H7 (cell line): ENCODE measurements at regions not wholly inside any gene's neighbourhood (a gene's known extent, or its start where the extent isn't known, plus 50 kb on each side); places are given as distances from the start of the nearest gene placed in this dataset.
"Not testable (repeated sequence)": the region's sequence is repeated elsewhere in the genome, so short reads cannot be mapped to it uniquely, and the experiment has no call there.

Source experiments
- DNase-seq: peaks from one replicate; pipeline ENCODE4 v3.0.0; 2012
- H3K27me3 ChIP-seq: 2 replicates; pipeline ENCODE4 v1.6.0; 2011; ENCODE audit warnings: mild to moderate bottlenecking, low read length; ENCODE audit not compliant: control insufficient read depth, insufficient read depth
- H3K36me3 ChIP-seq: replicated peaks from 2 replicates; pipeline ENCODE4 v1.5.1; 2011; ENCODE audit warnings: low read length; ENCODE audit not compliant: control insufficient read depth, insufficient read depth
- H3K4me3 ChIP-seq: 2 replicates; pipeline ENCODE4 v1.5.1; 2011; ENCODE audit warnings: low read depth, mild to moderate bottlenecking, control low read depth, low read length, moderate library complexity; ENCODE audit not compliant: insufficient read depth

DNA sequence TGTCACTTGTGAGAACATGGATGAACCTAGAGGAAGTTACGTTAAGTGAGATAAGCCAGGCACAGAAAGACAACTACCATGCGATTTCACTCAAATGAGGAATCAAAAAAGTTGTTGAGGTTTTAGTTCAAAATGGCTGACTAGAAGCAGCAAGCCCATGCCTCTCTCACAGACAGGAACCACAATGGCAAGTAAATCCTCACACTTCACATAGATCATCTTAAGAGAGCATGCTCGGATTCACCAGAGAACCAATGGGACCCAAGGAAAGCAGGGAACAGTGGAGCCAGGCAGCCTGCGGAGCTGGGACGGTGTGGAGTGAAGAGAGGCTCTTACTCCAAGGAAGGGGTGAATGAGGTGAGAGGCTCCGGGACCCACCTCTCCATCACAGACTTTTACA is 581.0 kb downstream of the UQCRFS1 start:
- H3K27me3 ChIP-seq, result no peaks in the 10 kb centered on the region
- H3K36me3 ChIP-seq, result no peaks in the 10 kb centered on the region
- peak; percentile 19 for DNase-seq
- H3K4me3 ChIP-seq, result no peak overlapping the region

DNA sequence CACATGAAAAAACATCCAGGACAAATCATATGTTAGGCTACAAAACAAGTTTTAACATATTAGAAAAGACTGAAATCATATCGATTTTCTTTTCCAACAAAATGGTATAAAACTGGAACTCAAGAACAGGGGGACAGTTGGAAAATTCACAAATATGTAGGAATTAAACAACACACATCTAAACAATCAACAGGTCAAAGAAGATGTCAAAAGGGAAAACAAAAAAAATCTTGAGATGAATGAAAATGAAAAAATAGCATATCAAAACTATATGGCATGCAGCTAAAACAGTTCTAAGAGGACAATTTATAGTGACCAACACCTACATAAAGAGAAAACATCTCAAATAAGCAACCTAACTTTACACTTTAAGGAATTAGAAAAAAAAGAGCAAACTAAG is 585.3 kb downstream of the UQCRFS1 start:
- H3K27me3 ChIP-seq, result no peaks in the 10 kb centered on the region
- no peaks in the 10 kb centered on the region for H3K36me3 ChIP-seq
- no peak for DNase-seq
- H3K4me3 ChIP-seq, result no peak overlapping the region

DNA sequence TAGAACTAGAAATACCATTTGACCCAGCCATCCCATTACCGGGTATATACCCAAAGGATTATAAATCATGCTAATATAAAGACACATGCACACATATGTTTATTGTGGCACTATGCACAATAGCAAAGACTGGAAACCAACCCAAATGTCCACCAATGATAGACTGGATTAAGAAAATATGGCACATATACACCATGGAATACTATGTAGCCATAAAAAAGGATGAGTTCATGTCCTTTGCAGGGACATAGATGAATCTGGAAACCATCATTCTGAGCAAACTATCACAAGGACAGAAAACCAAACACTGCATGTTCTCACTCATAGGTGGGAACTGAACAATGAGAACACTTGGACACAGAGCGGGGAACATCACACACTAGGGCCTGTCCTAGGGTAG is 586.5 kb downstream of the UQCRFS1 start:
- not testable (repeated sequence) for H3K4me3 ChIP-seq, DNase-seq, H3K27me3 ChIP-seq, H3K36me3 ChIP-seq

DNA sequence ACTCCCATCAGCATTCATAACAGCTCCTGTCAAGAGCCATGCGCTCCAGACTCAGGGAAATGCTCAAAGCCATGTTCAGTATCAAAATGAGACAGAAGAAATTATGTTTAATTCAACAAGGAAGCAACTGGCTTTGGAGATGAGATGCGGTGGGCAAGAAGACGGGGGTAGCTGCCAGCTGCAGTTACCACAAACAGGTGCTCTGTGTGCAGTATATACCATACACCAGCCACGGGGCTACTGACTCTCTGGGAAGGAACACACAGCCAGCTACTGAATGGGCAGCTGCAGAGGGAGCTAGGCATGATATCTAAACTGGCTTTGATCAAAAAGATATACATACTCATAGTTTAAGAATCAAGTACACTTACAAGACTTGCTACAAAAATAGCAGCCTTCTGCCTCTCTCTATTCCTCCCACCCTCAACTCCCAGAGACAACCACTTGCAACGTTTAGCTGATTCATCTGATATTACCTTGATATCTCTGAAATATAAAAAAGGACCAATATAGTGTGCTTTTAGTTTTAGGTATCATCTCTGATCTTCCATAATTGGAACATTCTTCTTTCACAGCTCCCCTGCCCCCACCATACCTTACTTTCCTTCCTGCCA is 593.0 kb downstream of the UQCRFS1 start:
- no peak for DNase-seq
- Histone ChIP-seq H3K4me3 (no peak overlapping the region), H3K36me3 (no peaks in the 10 kb centered on the region), H3K27me3 (no peaks in the 10 kb centered on the region)

DNA sequence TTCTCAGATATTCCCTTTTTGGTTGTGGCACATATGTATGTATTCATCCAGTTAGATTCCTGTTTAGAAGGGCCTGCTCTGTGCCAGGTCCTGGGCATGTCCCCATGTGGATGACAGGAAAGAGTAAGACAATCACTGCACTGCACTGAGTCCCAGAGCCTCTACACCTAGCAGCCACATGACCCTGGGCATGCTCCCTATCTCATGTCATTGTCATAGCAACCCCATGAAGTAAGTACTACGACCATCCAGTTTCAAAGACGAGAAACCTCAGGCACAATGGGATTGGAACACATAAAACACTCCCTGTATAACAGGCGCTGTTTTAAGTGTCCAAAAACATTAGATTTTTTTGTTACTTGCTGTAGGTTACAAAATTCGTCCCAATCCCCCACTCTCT is 594.4 kb downstream of the UQCRFS1 start:
- no peaks in the 10 kb centered on the region for H3K36me3 ChIP-seq
- no peak for DNase-seq
- no peak overlapping the region for H3K4me3 ChIP-seq
- H3K27me3 ChIP-seq, result no peaks in the 10 kb centered on the region

DNA sequence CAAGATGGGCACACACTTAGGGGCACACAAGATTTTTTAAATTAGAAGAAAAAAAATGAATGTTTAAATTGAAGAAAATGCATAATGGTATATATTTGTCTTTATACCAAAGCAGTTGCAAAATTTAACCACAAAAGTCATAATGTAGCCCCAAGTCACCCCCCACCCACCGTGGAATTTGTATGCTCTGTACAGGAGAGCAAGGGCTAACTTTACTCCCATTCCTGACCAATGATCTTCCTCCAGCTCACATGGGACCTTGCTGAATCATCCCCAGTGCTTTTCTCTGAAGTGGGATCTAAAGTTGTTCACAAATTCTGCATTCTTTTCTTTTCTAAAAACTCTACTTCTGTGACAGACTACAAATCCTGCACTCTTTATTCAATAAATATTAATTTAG is 597.0 kb downstream of the UQCRFS1 start:
- Histone ChIP-seq H3K4me3 (no peak overlapping the region), H3K27me3 (no peaks in the 10 kb centered on the region), H3K36me3 (no peaks in the 10 kb centered on the region)
- DNase-seq, result no peak

DNA sequence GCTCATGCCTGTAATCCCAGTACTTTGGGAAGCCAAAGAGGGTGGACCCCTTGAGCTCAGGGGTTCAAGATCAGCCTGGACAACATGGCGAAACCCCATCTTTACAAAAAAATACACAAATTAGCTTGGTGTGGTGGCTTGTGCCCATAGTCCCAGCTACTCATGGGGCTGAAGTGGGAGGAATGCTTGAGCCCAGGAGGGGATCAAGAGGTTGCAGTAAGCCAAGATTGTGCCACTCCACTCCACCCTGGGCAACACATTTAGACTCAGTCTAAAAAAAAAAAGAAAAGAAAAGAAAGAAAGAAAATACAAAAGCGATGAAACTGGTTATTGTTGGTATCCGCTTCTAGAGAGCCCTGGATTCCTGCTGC is 597.4 kb downstream of the UQCRFS1 start:
- DNase-seq, result no peak
- H3K27me3 ChIP-seq, result no peaks in the 10 kb centered on the region
- H3K4me3 ChIP-seq, result no peak overlapping the region
- H3K36me3 ChIP-seq, result no peaks in the 10 kb centered on the region

DNA sequence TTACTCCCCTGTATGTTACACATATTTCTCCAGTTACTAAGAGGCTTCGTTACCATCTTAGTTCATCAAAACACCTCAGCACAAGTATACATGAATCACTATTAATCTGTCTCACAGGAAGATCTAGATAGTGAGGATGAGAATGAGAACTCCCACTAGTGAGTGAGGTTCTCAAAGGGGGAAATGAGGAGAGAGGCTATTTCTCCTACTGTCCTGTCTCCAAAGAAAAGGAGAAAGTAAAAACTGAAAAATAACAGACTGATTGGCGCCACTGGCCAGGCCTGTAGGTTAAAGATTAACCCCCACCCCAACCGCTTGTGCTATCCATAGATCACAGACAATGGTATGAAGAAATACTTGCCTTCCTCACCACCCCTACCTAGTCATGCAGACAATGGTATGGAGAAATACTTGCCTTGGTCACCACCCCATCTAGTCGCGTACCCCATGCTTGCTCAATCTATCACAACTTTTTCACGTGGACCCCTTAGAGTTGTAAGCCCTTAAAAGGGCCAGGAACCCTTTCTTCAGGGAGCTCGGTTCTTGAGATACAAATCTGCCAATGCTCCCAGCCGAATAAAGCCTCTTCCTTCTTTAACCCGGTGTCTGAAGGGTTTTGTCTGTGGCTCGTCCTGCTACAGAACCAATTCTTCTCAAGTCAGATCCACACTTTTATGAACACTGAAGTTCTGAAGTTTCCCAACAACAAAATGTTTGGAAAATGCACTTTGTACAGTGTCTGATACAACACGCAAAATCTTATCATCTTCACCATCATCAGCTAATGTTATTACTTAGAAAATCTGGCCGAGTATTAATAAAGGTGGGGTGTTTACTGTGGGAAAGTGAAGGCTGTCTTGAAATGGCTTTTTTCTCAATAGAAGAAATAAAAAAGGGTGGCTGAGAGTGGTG is 598.1 kb downstream of the UQCRFS1 start:
- no peak for DNase-seq
- no peak overlapping the region for H3K4me3 ChIP-seq
- H3K36me3 ChIP-seq, result no peaks in the 10 kb centered on the region
- no peaks in the 10 kb centered on the region for H3K27me3 ChIP-seq

DNA sequence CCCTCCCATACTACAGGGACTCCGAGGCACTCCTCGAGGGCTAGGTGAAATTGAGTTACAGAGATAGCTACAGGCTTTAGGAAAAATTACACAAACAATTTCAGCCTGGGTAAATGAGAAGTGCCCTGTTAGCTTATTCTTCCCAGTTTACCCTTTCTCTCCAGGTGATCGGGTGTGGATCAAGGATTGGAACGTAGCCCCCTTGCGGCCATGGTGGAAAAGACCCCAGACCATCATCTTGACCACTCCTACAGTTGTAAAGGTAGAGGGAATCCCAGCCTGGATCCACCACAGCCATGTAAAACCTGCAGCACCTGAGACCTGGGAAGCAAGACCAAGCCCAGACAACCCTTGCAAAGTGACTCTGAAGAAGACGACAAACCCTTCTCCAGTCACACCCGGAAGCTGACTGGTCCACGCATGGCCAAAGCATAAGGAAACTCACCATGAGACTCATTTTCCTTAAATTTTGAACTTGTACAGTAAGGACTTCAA is 600.6 kb downstream of the UQCRFS1 start:
- DNase-seq, result no peak
- H3K27me3 ChIP-seq, result no peaks in the 10 kb centered on the region
- no peak overlapping the region for H3K4me3 ChIP-seq
- no peaks in the 10 kb centered on the region for H3K36me3 ChIP-seq

DNA sequence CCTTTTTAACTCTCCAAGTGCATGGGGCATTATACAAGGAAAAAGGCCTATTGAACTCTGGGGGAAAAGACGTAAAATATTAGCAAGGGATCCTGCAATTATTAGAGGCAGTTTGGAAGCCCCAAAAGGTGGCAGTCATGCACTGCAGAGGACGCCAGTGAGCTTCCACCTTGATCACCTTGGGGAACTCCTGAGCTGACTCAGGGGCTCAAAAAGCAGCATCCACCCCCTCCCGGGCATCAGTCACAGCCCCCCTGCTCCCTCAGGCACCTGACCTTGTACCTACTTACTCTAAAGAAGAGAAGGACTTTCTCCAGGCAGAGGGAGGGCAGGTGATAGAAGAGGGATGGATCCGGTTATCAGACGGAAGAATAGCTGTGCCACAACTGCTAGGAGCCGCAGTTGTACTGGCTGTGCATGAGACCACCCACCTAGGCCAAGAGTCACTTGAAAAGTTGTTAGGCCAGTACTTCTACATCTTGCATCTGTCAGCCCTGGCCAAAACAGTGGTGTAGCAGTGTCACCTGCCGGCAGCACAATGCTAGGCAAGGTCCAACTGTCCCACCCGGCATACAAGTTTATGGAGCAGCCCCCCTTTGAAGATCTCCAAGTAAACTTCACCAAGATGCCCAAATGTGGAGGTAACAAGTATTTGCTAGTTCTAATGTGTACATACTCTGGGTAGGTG is 601.6 kb downstream of the UQCRFS1 start:
- not testable (repeated sequence) for H3K27me3 ChIP-seq, H3K4me3 ChIP-seq, DNase-seq, H3K36me3 ChIP-seq

DNA sequence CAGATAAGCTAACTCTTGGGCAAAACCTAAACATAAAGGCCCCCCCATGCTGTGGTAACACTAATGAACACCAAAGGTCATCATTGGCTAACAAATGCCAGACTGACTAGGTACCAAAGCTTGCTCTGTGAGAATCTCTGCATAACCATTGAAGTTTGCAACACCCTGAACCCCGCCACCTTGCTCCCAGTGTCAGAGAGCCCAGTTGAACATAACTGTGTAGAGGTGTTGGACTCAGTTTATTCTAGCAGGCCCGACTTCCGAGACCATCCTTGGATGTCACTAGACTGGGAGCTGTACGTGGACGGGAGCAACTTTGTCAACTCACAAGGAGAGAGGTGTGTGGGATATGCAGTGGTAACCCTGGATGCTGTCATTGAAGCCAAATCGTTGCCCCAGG is 602.2 kb downstream of the UQCRFS1 start:
- no peak for DNase-seq
- Histone ChIP-seq H3K27me3 (no peaks in the 10 kb centered on the region), H3K4me3 (no peak overlapping the region), H3K36me3 (no peaks in the 10 kb centered on the region)

DNA sequence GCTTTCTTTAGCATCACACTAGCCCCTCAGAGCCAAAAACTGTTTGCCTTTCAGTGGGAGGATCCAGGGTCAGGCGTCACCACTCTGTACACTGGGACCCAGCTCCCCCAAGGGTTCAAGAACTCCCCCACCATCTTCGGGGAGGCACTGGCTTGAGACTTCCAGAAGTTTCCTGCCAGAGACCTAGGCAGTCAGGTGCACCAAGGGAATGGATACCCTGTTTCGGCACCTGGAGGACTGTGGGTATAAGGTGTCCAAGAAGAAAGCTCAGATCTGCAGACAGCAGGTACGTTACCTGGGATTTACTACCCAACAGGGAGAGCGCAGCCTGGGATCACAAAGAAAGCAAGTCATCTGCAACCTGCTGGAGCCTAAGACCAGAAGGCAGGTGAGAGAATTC is 603.0 kb downstream of the UQCRFS1 start:
- H3K36me3 ChIP-seq, result no peaks in the 10 kb centered on the region
- no peaks in the 10 kb centered on the region for H3K27me3 ChIP-seq
- no peak overlapping the region for H3K4me3 ChIP-seq
- no peak for DNase-seq

DNA sequence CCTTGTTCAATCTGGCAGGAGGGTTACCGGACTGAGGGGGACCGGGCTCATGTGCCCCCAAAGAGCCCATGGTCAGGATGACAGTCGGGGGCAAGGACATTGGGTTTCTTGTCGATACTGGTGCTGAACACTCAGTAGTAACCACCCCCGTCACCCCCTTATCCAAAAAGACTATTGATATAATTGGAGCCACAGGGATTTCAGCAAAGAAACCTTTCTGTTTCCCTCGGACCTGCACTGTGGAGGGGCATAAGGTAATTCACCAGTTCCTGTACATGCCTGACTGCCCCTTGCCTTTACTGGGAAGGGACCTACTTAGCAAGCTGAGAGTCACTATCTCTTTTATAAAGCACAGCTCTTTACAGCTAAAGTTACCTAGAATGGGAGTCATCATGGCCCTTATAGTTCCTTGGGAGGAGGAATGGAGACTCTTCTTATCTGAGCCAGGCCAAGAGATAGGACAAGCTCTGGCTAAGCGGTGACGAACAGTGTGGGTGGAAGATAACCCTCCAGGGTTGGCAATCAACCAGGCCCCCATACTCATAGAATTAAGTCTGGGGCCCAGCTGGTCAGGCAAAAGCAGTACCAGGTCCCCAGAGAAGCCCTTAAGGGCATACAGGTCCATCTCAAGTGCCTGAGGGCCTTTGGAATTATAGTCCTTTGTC is 603.7 kb downstream of the UQCRFS1 start:
- H3K36me3 ChIP-seq, result no peaks in the 10 kb centered on the region
- DNase-seq, result no peak
- H3K4me3 ChIP-seq, result no peak overlapping the region
- no peaks in the 10 kb centered on the region for H3K27me3 ChIP-seq

DNA sequence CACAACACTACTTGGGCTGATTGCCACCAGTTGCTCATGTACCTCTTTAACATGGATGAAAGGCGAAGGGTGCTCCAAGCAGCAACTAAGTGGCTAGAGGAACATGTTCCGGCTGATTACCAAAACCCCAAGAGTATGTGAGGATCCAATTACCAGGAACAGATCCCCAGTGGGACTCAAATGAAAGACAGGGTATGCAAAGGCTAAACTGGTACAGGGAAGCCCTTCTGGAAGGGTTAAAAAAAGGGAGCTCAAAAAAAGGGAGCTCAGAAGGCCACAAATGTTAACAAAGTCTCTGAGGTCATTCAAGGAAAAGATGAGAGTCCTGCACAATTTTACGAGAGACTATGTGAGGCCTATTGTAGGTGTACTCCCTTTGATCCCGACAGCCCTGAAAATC is 604.7 kb downstream of the UQCRFS1 start:
- no peak overlapping the region for H3K4me3 ChIP-seq
- no peak for DNase-seq
- no peaks in the 10 kb centered on the region for H3K36me3 ChIP-seq
- no peaks in the 10 kb centered on the region for H3K27me3 ChIP-seq
